H9 (cell line): ENCODE measurements at regions not wholly inside any gene's neighbourhood (a gene's known extent, or its start where the extent isn't known, plus 50 kb on each side); places are given as distances from the start of the nearest gene placed in this dataset.

Experiments
- DNase-seq: peaks from one replicate; pipeline ENCODE4 v3.0.0-alpha.2; 2017
- H2AFZ ChIP-seq: one replicate; pipeline ENCODE4 v1.6.1; 2013; ENCODE audit warnings: mild to moderate bottlenecking, low read length, control low read depth, moderate library complexity
- H2AK5ac ChIP-seq: 2 replicates; pipeline ENCODE4 v1.6.1; 2013; ENCODE audit warnings: low read length, control low read depth, mixed read lengths; ENCODE audit not compliant: insufficient read length
- H2BK120ac ChIP-seq: one replicate; pipeline ENCODE4 v1.6.1; 2013; ENCODE audit warnings: low read depth, mild to moderate bottlenecking, low read length, control low read depth, inconsistent platforms; ENCODE audit not compliant: poor library complexity, severe bottlenecking
- H2BK12ac ChIP-seq: 2 replicates; pipeline ENCODE4 v1.6.1; 2013; ENCODE audit warnings: low read length, control low read depth, mixed read lengths, low read depth; ENCODE audit not compliant: insufficient read length
- H2BK15ac ChIP-seq: 2 replicates; pipeline ENCODE4 v1.6.1; 2013; ENCODE audit warnings: low read depth, low read length, control low read depth
- H2BK20ac ChIP-seq: one replicate; pipeline ENCODE4 v1.6.1; 2013; ENCODE audit warnings: low read depth, mild to moderate bottlenecking, low read length, control low read depth, inconsistent platforms; ENCODE audit not compliant: poor library complexity, severe bottlenecking
- H2BK5ac ChIP-seq: 2 replicates; pipeline ENCODE4 v1.6.1; 2013; ENCODE audit warnings: low read length, control low read depth, mixed read lengths; ENCODE audit not compliant: insufficient read length
- H3K14ac ChIP-seq: 2 replicates; pipeline ENCODE4 v1.6.1; 2013; ENCODE audit warnings: low read length, control low read depth; ENCODE audit not compliant: insufficient read depth
- H3K18ac ChIP-seq: 2 replicates; pipeline ENCODE4 v1.6.1; 2013; ENCODE audit warnings: low read depth, mild to moderate bottlenecking, mixed read lengths, low read length, control low read depth; ENCODE audit not compliant: insufficient read length
- H3K23ac ChIP-seq: 2 replicates; pipeline ENCODE4 v1.6.1; 2013; ENCODE audit warnings: low read length, control low read depth, mixed read lengths, low read depth; ENCODE audit not compliant: insufficient read length
- H3K23me2 ChIP-seq: 2 replicates; pipeline ENCODE4 v1.6.1; 2013; ENCODE audit warnings: low read depth, mild to moderate bottlenecking, mixed read lengths, low read length, control low read depth; ENCODE audit not compliant: insufficient read length, poor library complexity, severe bottlenecking
- H3K27ac ChIP-seq: 2 replicates; pipeline ENCODE4 v1.5.1; 2013; ENCODE audit warnings: low read length, control low read depth, mixed read lengths, low read depth; ENCODE audit not compliant: insufficient read length
- H3K27me3 ChIP-seq: 2 replicates; pipeline ENCODE4 v1.6.1; 2013; ENCODE audit warnings: low read length, control low read depth, inconsistent platforms; ENCODE audit not compliant: insufficient read depth
- H3K4ac ChIP-seq: 2 replicates; pipeline ENCODE4 v1.6.1; 2013; ENCODE audit warnings: low read depth, mild to moderate bottlenecking, control low read depth, inconsistent platforms, low read length, moderate library complexity
- H3K4me1 ChIP-seq: 2 replicates; pipeline ENCODE4 v1.6.1; 2013; ENCODE audit warnings: low read length, control low read depth, inconsistent platforms; ENCODE audit not compliant: insufficient read depth
- H3K4me2 ChIP-seq: 2 replicates; pipeline ENCODE4 v1.6.1; 2013; ENCODE audit warnings: low read length, control low read depth, mixed read lengths; ENCODE audit not compliant: insufficient read length, insufficient read depth
- H3K56ac ChIP-seq: 2 replicates; pipeline ENCODE4 v1.6.1; 2013; ENCODE audit warnings: low read depth, mild to moderate bottlenecking, mixed read lengths, low read length, control low read depth; ENCODE audit not compliant: insufficient read length
- H3K79me1 ChIP-seq: 2 replicates; pipeline ENCODE4 v1.6.1; 2013; ENCODE audit warnings: low read depth, mild to moderate bottlenecking, moderate library complexity, low read length, control low read depth, inconsistent platforms; ENCODE audit not compliant: insufficient read depth, poor library complexity, severe bottlenecking
- H3K79me2 ChIP-seq: 2 replicates; pipeline ENCODE4 v1.6.1; 2013; ENCODE audit warnings: low read length, control low read depth, inconsistent platforms; ENCODE audit not compliant: insufficient read depth
- H3K9ac ChIP-seq: 2 replicates; pipeline ENCODE4 v1.6.1; 2013; ENCODE audit warnings: low read length, control low read depth, mixed read lengths; ENCODE audit not compliant: insufficient read length; ENCODE audit errors: extremely low read depth
- H3K9me3 ChIP-seq: one replicate; pipeline ENCODE4 v1.6.1; 2013; ENCODE audit warnings: low read depth, low read length, inconsistent platforms; ENCODE audit not compliant: control insufficient read depth
- H3T11ph ChIP-seq: one replicate; pipeline ENCODE4 v1.6.1; 2013; ENCODE audit warnings: mild to moderate bottlenecking, low read length, control low read depth, inconsistent platforms
- H4K20me1 ChIP-seq: one replicate; pipeline ENCODE4 v1.6.1; 2013; ENCODE audit not compliant: control insufficient read depth, insufficient read length, insufficient read depth
- H4K5ac ChIP-seq: 2 replicates; pipeline ENCODE4 v1.6.1; 2013; ENCODE audit warnings: low read depth, mild to moderate bottlenecking, mixed read lengths, low read length, control low read depth; ENCODE audit not compliant: insufficient read length
- H4K8ac ChIP-seq: replicated peaks from 2 replicates; pipeline ENCODE4 v1.6.1; 2013; ENCODE audit warnings: low read length, control low read depth, mixed read lengths, low read depth; ENCODE audit not compliant: insufficient read length
- H4K91ac ChIP-seq: 2 replicates; pipeline ENCODE4 v1.6.1; 2013; ENCODE audit warnings: low read depth, mild to moderate bottlenecking, moderate library complexity, mixed read lengths, low read length, control low read depth; ENCODE audit not compliant: insufficient read length
- H3K27ac Mint-ChIP-seq, 3 experiments: 2 replicates in 2 of 3; 3 replicates in 1 of 3; pipeline ENCODE4 v1.8.0; 2020 to 2021; ENCODE audit warnings: mixed read lengths in 3 of 3, mild to moderate bottlenecking in 1 of 3, moderate library complexity in 1 of 3
- H3K27me3 Mint-ChIP-seq: 2 replicates; pipeline ENCODE4 v1.8.0; 2021; ENCODE audit warnings: low read depth, mild to moderate bottlenecking, moderate library complexity, mixed read lengths
- H3K36me3 Mint-ChIP-seq, 3 experiments: 2 replicates in 2 of 3; 3 replicates in 1 of 3; pipeline ENCODE4 v1.8.0; 2020 to 2021; ENCODE audit warnings: low read depth in 3 of 3, mixed read lengths in 3 of 3; ENCODE audit not compliant: insufficient read depth in 1 of 3
- H3K4me1 Mint-ChIP-seq, 2 experiments: 2 replicates each; pipeline ENCODE4 v1.8.0; 2020; ENCODE audit warnings: mixed read lengths in 2 of 2
- H3K4me3 Mint-ChIP-seq, 2 experiments: 2 replicates in 1 of 2; 3 replicates in 1 of 2; pipeline ENCODE4 v1.8.0; 2020 to 2021; ENCODE audit warnings: mild to moderate bottlenecking in 2 of 2, mixed read lengths in 2 of 2, moderate library complexity in 1 of 2
- H3K9me3 Mint-ChIP-seq, 2 experiments: 2 replicates in 1 of 2; 3 replicates in 1 of 2; pipeline ENCODE4 v1.8.0; 2020; ENCODE audit warnings: mild to moderate bottlenecking in 2 of 2, mixed read lengths in 2 of 2, moderate library complexity in 1 of 2
- CTCF ChIP-seq: fragments of 200-600 bp; sonication (generic); conservative IDR thresholded peaks from 3 replicates; pipeline ENCODE4 v1.8.0; 2021; ENCODE audit warnings: antibody characterized with exemption, mild to moderate bottlenecking

- peaks cover 0 to 7% (median 0%) of the 10 kb centered on the region in 3 experiments; a peak in 1 of 7 replicates for H3K36me3 Mint-ChIP-seq
- no peak overlapping the region for H4K8ac ChIP-seq
- H3K27ac ChIP-seq: no peak overlapping the region
- no peak overlapping the region; a peak in 2 of 5 replicates for H3K4me3 Mint-ChIP-seq
- H4K20me1 ChIP-seq: no peaks in the 10 kb centered on the region
- TF ChIP-seq CTCF: no peak
- H2AFZ ChIP-seq: no peak overlapping the region
- H2BK15ac ChIP-seq: no peak overlapping the region
- no peak overlapping the region for H4K5ac ChIP-seq
- no peak overlapping the region for H3K18ac ChIP-seq
- peaks cover 11% of the 10 kb centered on the region; the same call in 1 of the 2 replicates for H3K4me1 ChIP-seq
- DNase-seq: peak; percentile 48
- no peak overlapping the region for H3K4ac ChIP-seq
- no peak overlapping the region for H2BK12ac ChIP-seq
- H3K79me1 ChIP-seq: no peaks in the 10 kb centered on the region
- H3K27ac Mint-ChIP-seq: no peak overlapping the region; a peak in 1 of 7 replicates
- H3K9me3 ChIP-seq: no peaks in the 10 kb centered on the region
- no peak overlapping the region for H3K9ac ChIP-seq
- no peaks in the 10 kb centered on the region for H3K23me2 ChIP-seq
- no peak overlapping the region for H3T11ph ChIP-seq
- H3K4me1 Mint-ChIP-seq: peaks cover 46 to 63% of the 10 kb centered on the region in 2 experiments
- H3K14ac ChIP-seq: no peak overlapping the region
- H3K4me2 ChIP-seq: no peak overlapping the region
- no peaks in the 10 kb centered on the region for H3K9me3 Mint-ChIP-seq
- no peak overlapping the region for H2BK120ac ChIP-seq
- no peak overlapping the region for H2BK20ac ChIP-seq
- peak overlapping the region; percentile 68 for H2AK5ac ChIP-seq
- peaks cover 23% of the 10 kb centered on the region for H3K27me3 Mint-ChIP-seq
- H4K91ac ChIP-seq: no peak overlapping the region
- no peak overlapping the region for H3K23ac ChIP-seq
- no peaks in the 10 kb centered on the region; the same call in 1 of the 2 replicates for H3K79me2 ChIP-seq
- no peak overlapping the region for H3K56ac ChIP-seq
- peaks cover 4% of the 10 kb centered on the region; the same call in 1 of the 2 replicates for H3K27me3 ChIP-seq
- no peak overlapping the region for H2BK5ac ChIP-seq
These were observed 110.4 kb downstream of the ADCYAP1 start for GRCh38 chr18:1014951-1015624.
